IMR-90 (cell line): ENCODE measurements at regions not wholly inside any gene's neighbourhood (a gene's known extent, or its start where the extent isn't known, plus 50 kb on each side); places are given as distances from the start of the nearest gene placed in this dataset.

ENCODE experiments used
- ATAC-seq: fragments of 200-7000 bp; cut with Tn5 transposase; 2 replicates; pipeline ENCODE4 v1.9.1; 2020; ENCODE audit warnings: low read depth, mild to moderate bottlenecking, moderate library complexity
- BruUV-seq: library from RNA; stranded (reverse); fragments of 400-500 nt; replicated peaks from 2 replicates; lab custom pipeline; 2021; lab: Mats Ljungman, UMichigan
- CTCF ChIA-PET: fragments of 300-600 bp; formaldehyde crosslinking; extraction: SDS; loops from one replicate; lab custom pipeline; 2021; ENCODE audit warnings: antibody characterized with exemption; lab: Yijun Ruan, JAX
- POLR2A ChIA-PET: fragments of 300-600 bp; sonication (Branson Sonifier 250); formaldehyde crosslinking; loops from one replicate; lab custom pipeline; 2022; ENCODE audit warnings: antibody characterized with exemption; ENCODE audit not compliant: unreplicated experiment; lab: Charles Lee
- DNase-seq: peaks from one replicate; pipeline ENCODE4 v3.0.0; 2013
- H2AFZ ChIP-seq: replicated peaks from 2 replicates; pipeline ENCODE3; 2013; ENCODE audit warnings: low read length, mild to moderate bottlenecking; ENCODE audit not compliant: poor library complexity
- H2AK5ac ChIP-seq: 2 replicates; pipeline ENCODE4 v1.6.1; 2013; ENCODE audit warnings: low read depth, low read length, inconsistent platforms
- H2AK9ac ChIP-seq: replicated peaks from 2 replicates; pipeline ENCODE3; 2013; ENCODE audit warnings: mild to moderate bottlenecking, low read depth, low read length, moderate library complexity; ENCODE audit not compliant: poor library complexity
- H2BK120ac ChIP-seq: 2 replicates; pipeline ENCODE4 v1.6.1; 2013; ENCODE audit warnings: low read depth, low read length, inconsistent platforms
- H2BK15ac ChIP-seq: 3 replicates; pipeline ENCODE4 v1.6.1; 2013; ENCODE audit warnings: low read depth, low read length, inconsistent platforms
- H2BK20ac ChIP-seq: 2 replicates; pipeline ENCODE4 v1.6.1; 2013; ENCODE audit warnings: low read depth, mild to moderate bottlenecking, inconsistent platforms, low read length, moderate library complexity
- H2BK5ac ChIP-seq: 2 replicates; pipeline ENCODE4 v1.6.1; 2013; ENCODE audit warnings: mild to moderate bottlenecking, low read depth, low read length, inconsistent platforms; ENCODE audit not compliant: poor library complexity, severe bottlenecking
- H3K14ac ChIP-seq: replicated peaks from 2 replicates; pipeline ENCODE4 v1.6.1; 2013; ENCODE audit warnings: low read depth, low read length, inconsistent platforms
- H3K18ac ChIP-seq: 2 replicates; pipeline ENCODE4 v1.6.1; 2013; ENCODE audit warnings: low read depth, low read length, control low read depth
- H3K23ac ChIP-seq: 2 replicates; pipeline ENCODE4 v1.6.1; 2013; ENCODE audit warnings: low read depth, low read length, inconsistent platforms
- H3K27ac ChIP-seq: 2 replicates; pipeline ENCODE4 v1.5.1; 2013; ENCODE audit warnings: mild to moderate bottlenecking, control low read depth, low read length; ENCODE audit not compliant: insufficient read depth
- H3K27me3 ChIP-seq: 2 replicates; pipeline ENCODE4 v1.6.1; 2013; ENCODE audit warnings: low read length; ENCODE audit not compliant: control insufficient read depth, insufficient read depth
- H3K36me3 ChIP-seq: 2 replicates; pipeline ENCODE4 v1.6.1; 2013; ENCODE audit warnings: low read length, mixed read lengths; ENCODE audit not compliant: control insufficient read depth, insufficient read depth
- H3K4ac ChIP-seq: 2 replicates; pipeline ENCODE4 v1.6.1; 2013; ENCODE audit warnings: low read depth, low read length, inconsistent platforms
- H3K4me1 ChIP-seq: 2 replicates; pipeline ENCODE4 v1.6.1; 2013; ENCODE audit warnings: low read length, mixed read lengths; ENCODE audit not compliant: control insufficient read depth, insufficient read depth
- H3K4me2 ChIP-seq: 2 replicates; pipeline ENCODE4 v1.6.1; 2013; ENCODE audit warnings: low read depth, mild to moderate bottlenecking, control low read depth, low read length, moderate library complexity
- H3K4me3 ChIP-seq: 2 replicates; pipeline ENCODE4 v1.5.1; 2013; ENCODE audit warnings: low read depth, mild to moderate bottlenecking, control low read depth, low read length, moderate library complexity; ENCODE audit not compliant: insufficient read depth
- H3K56ac ChIP-seq: 2 replicates; pipeline ENCODE4 v1.6.1; 2013; ENCODE audit warnings: low read length, inconsistent platforms; ENCODE audit not compliant: insufficient read depth; ENCODE audit errors: extremely low read depth
- H3K79me1 ChIP-seq, 2 experiments: 2 replicates each; pipeline ENCODE4 v1.6.1; 2013; ENCODE audit warnings: low read length in 2 of 2, inconsistent platforms in 1 of 2, low read depth in 1 of 2
- H3K9ac ChIP-seq: 2 replicates; pipeline ENCODE4 v1.6.1; 2013; ENCODE audit warnings: low read depth, low read length, control low read depth
- H3K9me1 ChIP-seq: 2 replicates; pipeline ENCODE4 v1.6.1; 2013; ENCODE audit warnings: low read length, inconsistent platforms; ENCODE audit not compliant: insufficient read depth
- H3K9me3 ChIP-seq: 2 replicates; pipeline ENCODE4 v1.6.1; 2013; ENCODE audit warnings: low read length; ENCODE audit not compliant: control insufficient read depth, insufficient read depth
- H4K20me1 ChIP-seq: 2 replicates; pipeline ENCODE4 v1.6.1; 2013; ENCODE audit warnings: low read length, inconsistent platforms; ENCODE audit not compliant: insufficient read depth
- H4K5ac ChIP-seq: 2 replicates; pipeline ENCODE4 v1.6.1; 2013; ENCODE audit warnings: mild to moderate bottlenecking, low read depth, low read length, control low read depth
- H4K8ac ChIP-seq, 2 experiments: 2 replicates each; pipeline ENCODE4 v1.6.1; 2013; ENCODE audit warnings: low read depth in 2 of 2, low read length in 2 of 2, control low read depth in 1 of 2, inconsistent platforms in 1 of 2
- H4K91ac ChIP-seq: 2 replicates; pipeline ENCODE4 v1.6.1; 2013; ENCODE audit warnings: low read depth, low read length, inconsistent platforms; ENCODE audit not compliant: insufficient read depth
- BHLHE40 ChIP-seq: fragments of 150-350 bp; IDR thresholded peaks from 2 replicates; pipeline ENCODE4 v1.6.1; 2016; ENCODE audit warnings: mild to moderate bottlenecking, low read depth, low read length
- FOS ChIP-seq: fragments of 150-350 bp; IDR thresholded peaks from 2 replicates; pipeline ENCODE4 v1.6.1; 2016; ENCODE audit warnings: low read depth, low read length
- MXI1 ChIP-seq: IDR thresholded peaks from 2 replicates; pipeline ENCODE4 v1.6.1; 2012; ENCODE audit warnings: low read depth, mild to moderate bottlenecking, low read length, moderate library complexity, borderline replicate concordance
- RAD21 ChIP-seq: IDR thresholded peaks from 2 replicates; pipeline ENCODE4 v1.6.1; 2012; ENCODE audit warnings: low read length, improper control_type of control experiment
- RCOR1 ChIP-seq: IDR thresholded peaks from 2 replicates; pipeline ENCODE4 v1.6.1; 2012; ENCODE audit warnings: mild to moderate bottlenecking, low read length, improper control_type of control experiment; ENCODE audit not compliant: insufficient replicate concordance
- WGBS, 2 experiments: methylation state at CpG; one replicate each; pipeline versions ENCODE4 v1.1.5 to v1.1.7; 2013; ENCODE audit warnings: missing lambda C conversion rate in 2 of 2; ENCODE audit not compliant: insufficient read length in 1 of 2; ENCODE audit errors: extremely low coverage in 2 of 2; 5-methylcytosine and 5-hydroxymethylcytosine counted together
- dilution Hi-C: fragments of 300-500 bp; cut with HindIII; formaldehyde crosslinking; loops from one replicate; pipeline ENCODE4 v1.14.3; 2018; ENCODE audit warnings: low sequenced_read_pairs; ENCODE audit not compliant: unreplicated experiment
- in situ Hi-C: fragments of 300-500 bp; cut with MboI; formaldehyde crosslinking; loops from 3 replicates; pipeline ENCODE4 v1.14.3; 2019; ENCODE audit warnings: low sequenced_read_pairs, inconsistent platforms, mixed read lengths
- intact Hi-C: fragments of 100-400 bp; cut with micrococcal nuclease; formaldehyde crosslinking; loops from 2 replicates; pipeline ENCODE4 v1.10.0; 2022
- TF ChIP-seq, protein P1 (sequence below): conservative IDR thresholded peaks from 2 replicates; pipeline ENCODE4 v1.5.1; 2012; ENCODE audit warnings: mild to moderate bottlenecking, low read depth, low read length, improper control_type of control experiment

DNA sequence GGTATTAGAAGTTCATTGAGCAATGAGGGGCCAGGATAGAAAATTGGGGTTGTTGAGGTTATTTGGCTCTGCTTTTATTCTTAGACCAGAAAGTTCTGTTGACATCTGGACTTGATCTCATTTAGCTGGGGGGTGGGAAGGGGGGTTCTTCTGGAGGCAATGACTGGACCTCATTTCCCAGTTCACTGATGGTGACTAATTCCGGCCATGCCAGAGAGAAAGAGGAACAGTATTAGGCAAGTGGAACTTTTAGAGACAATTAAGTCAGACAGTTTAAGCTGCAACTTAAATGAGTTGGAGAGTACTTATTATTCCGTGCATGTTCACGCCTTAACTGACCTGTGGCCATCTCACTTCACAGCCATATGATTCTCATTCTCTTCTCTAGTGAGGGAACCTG is 512.5 kb downstream of the REEP3 start:
- Histone ChIP-seq H3K4me2 (no peak overlapping the region), H2AFZ (no peak overlapping the region), H2AK9ac (no peak overlapping the region), H3K4ac (no peak overlapping the region), H3K4me1 (no peaks in the 10 kb centered on the region), H3K9me1 (no peaks in the 10 kb centered on the region), H2BK5ac (no peak overlapping the region), H3K56ac (no peak overlapping the region), H3K23ac (no peak overlapping the region), H3K9ac (no peak overlapping the region), H2BK15ac (no peak overlapping the region), H2BK20ac (no peak overlapping the region), H2BK120ac (no peak overlapping the region), H3K27ac (no peak overlapping the region), H4K91ac (no peak overlapping the region), H4K20me1 (no peaks in the 10 kb centered on the region), H3K79me1 (no peaks in the 10 kb centered on the region), H4K5ac (no peak overlapping the region), H3K27me3 (no peaks in the 10 kb centered on the region), H2AK5ac (no peak overlapping the region), H3K9me3 (no peaks in the 10 kb centered on the region), H4K8ac (no peak overlapping the region), H3K4me3 (no peak overlapping the region), H3K14ac (no peak overlapping the region), H3K18ac (no peak overlapping the region), H3K36me3 (no peaks in the 10 kb centered on the region)
- no CpG with 5 or more reads among the region's 3 CpGs for WGBS, 2 experiments
- in situ Hi-C loops (no loop called here), dilution Hi-C loops (no loop called here), intact Hi-C loops (no loop called here)
- no peak for ATAC-seq
- no peak for DNase-seq
- ChIA-PET CTCF (no interaction called here), POLR2A (no interaction called here)
- BruUV-seq: no TSS peak
- TF ChIP-seq RCOR1: no peak
- TF ChIP-seq BHLHE40: no peak
- TF ChIP-seq, protein P1, sequence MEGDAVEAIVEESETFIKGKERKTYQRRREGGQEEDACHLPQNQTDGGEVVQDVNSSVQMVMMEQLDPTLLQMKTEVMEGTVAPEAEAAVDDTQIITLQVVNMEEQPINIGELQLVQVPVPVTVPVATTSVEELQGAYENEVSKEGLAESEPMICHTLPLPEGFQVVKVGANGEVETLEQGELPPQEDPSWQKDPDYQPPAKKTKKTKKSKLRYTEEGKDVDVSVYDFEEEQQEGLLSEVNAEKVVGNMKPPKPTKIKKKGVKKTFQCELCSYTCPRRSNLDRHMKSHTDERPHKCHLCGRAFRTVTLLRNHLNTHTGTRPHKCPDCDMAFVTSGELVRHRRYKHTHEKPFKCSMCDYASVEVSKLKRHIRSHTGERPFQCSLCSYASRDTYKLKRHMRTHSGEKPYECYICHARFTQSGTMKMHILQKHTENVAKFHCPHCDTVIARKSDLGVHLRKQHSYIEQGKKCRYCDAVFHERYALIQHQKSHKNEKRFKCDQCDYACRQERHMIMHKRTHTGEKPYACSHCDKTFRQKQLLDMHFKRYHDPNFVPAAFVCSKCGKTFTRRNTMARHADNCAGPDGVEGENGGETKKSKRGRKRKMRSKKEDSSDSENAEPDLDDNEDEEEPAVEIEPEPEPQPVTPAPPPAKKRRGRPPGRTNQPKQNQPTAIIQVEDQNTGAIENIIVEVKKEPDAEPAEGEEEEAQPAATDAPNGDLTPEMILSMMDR: no peak
- no peak for TF ChIP-seq RAD21
- no peak for TF ChIP-seq MXI1
- TF ChIP-seq FOS: no peak
